IPS-NIHi7 (cell line): ENCODE measurements at regions not wholly inside any gene's neighbourhood (a gene's known extent, or its start where the extent isn't known, plus 50 kb on each side); places are given as distances from the start of the nearest gene placed in this dataset.
A peak's percentile ranks its signal among the peaks of the same experiment; 100 is the strongest.

Experiments
- DNase-seq: peaks from one replicate; pipeline ENCODE4 v3.0.0; 2012; ENCODE audit warnings: mixed read lengths; ENCODE audit errors: extremely low spot score

- no peak for DNase-seq
Observed at GRCh38 chr16:86018071-86018470, 119.1 kb downstream of the IRF8 start.

- no peak for DNase-seq
Observed at GRCh38 chr16:86018487-86018886, 119.5 kb downstream of the IRF8 start.

GRCh38 chr16:86018941-86019340 lies 120.0 kb downstream of the IRF8 start:
- no peak for DNase-seq

- peak; percentile 69 for DNase-seq
Observed at GRCh38 chr16:86019446-86020047, 120.6 kb downstream of the IRF8 start.

GRCh38 chr16:86020971-86021370 lies 122.0 kb downstream of the IRF8 start:
- DNase-seq = no peak

- DNase-seq = no peak
Observed at GRCh38 chr16:86022381-86022960, 123.5 kb downstream of the IRF8 start.

GRCh38 chr16:86024210-86024609 lies 125.2 kb downstream of the IRF8 start:
- no peak for DNase-seq

GRCh38 chr16:86025706-86026105 lies 126.7 kb downstream of the IRF8 start:
- DNase-seq = no peak

GRCh38 chr16:86026171-86026910 lies 127.4 kb downstream of the IRF8 start:
- no peak for DNase-seq

GRCh38 chr16:86026916-86027315 lies 128.0 kb downstream of the IRF8 start:
- DNase-seq = no peak

GRCh38 chr16:86027373-86028126 lies 128.6 kb downstream of the IRF8 start:
- no peak for DNase-seq

GRCh38 chr16:86029131-86029741 lies 130.3 kb downstream of the IRF8 start:
- no peak for DNase-seq

- no peak for DNase-seq
Observed at GRCh38 chr16:86030116-86030515, 131.2 kb downstream of the IRF8 start.

- no peak for DNase-seq
Observed at GRCh38 chr16:86031141-86031678, 132.2 kb downstream of the IRF8 start.

- peak; percentile 50 for DNase-seq
Observed at GRCh38 chr16:86033016-86033474, 134.1 kb downstream of the IRF8 start.

GRCh38 chr16:86033971-86034370 lies 135.0 kb downstream of the IRF8 start:
- no peak for DNase-seq

- DNase-seq = no peak
Observed at GRCh38 chr16:86034421-86034919, 135.5 kb downstream of the IRF8 start.

GRCh38 chr16:86035906-86036305 lies 136.9 kb downstream of the IRF8 start:
- no peak for DNase-seq

GRCh38 chr16:86037999-86038925 lies 139.3 kb downstream of the IRF8 start:
- DNase-seq = no peak

- DNase-seq = no peak
Observed at GRCh38 chr16:86038926-86039310, 140.0 kb downstream of the IRF8 start.
